Hepatocyte (in vitro differentiated cells): ENCODE measurements at regions not wholly inside any gene's neighbourhood (a gene's known extent, or its start where the extent isn't known, plus 50 kb on each side); places are given as distances from the start of the nearest gene placed in this dataset.

ENCODE experiments used
- DNase-seq: peaks from one replicate; pipeline ENCODE4 v3.0.0-alpha.2; 2016; ENCODE audit warnings: low spot score
- H2AFZ ChIP-seq: fragments of 200-600 bp; sonication (generic); 2 replicates; pipeline ENCODE4 v1.6.0; 2016; ENCODE audit warnings: antibody characterized with exemption, mild to moderate bottlenecking
- H3K27ac ChIP-seq: fragments of 200-600 bp; sonication (generic); 2 replicates; pipeline ENCODE4 v1.5.1; 2016; ENCODE audit warnings: mild to moderate bottlenecking
- H3K27me3 ChIP-seq: fragments of 200-600 bp; sonication (generic); 2 replicates; pipeline ENCODE4 v1.6.1; 2016
- H3K36me3 ChIP-seq: fragments of 200-600 bp; sonication (generic); replicated peaks from 2 replicates; pipeline ENCODE4 v1.5.1; 2016; ENCODE audit warnings: low read depth; ENCODE audit not compliant: insufficient read depth
- H3K4me1 ChIP-seq: fragments of 200-600 bp; sonication (generic); 2 replicates; pipeline ENCODE4 v1.5.1; 2016; ENCODE audit warnings: mild to moderate bottlenecking, moderate library complexity; ENCODE audit not compliant: insufficient read depth
- H3K4me2 ChIP-seq: fragments of 200-600 bp; sonication (generic); 2 replicates; pipeline ENCODE4 v1.6.0; 2016
- H3K4me3 ChIP-seq: fragments of 200-600 bp; sonication (generic); 2 replicates; pipeline ENCODE4 v1.5.1; 2016; ENCODE audit warnings: mild to moderate bottlenecking
- H3K79me2 ChIP-seq: fragments of 200-600 bp; sonication (generic); 2 replicates; pipeline ENCODE4 v1.6.0; 2017; ENCODE audit warnings: mild to moderate bottlenecking
- H3K9me2 ChIP-seq: fragments of 200-600 bp; sonication (generic); replicated peaks from 2 replicates; pipeline ENCODE4 v1.6.0; 2017; ENCODE audit warnings: mild to moderate bottlenecking; ENCODE audit not compliant: insufficient read depth
- H3K9me3 ChIP-seq: fragments of 200-600 bp; sonication (generic); 2 replicates; pipeline ENCODE4 v1.5.1; 2016; ENCODE audit warnings: low read depth, mild to moderate bottlenecking
- H4K20me1 ChIP-seq: fragments of 200-600 bp; sonication (generic); 2 replicates; pipeline ENCODE4 v1.6.0; 2016; ENCODE audit warnings: mild to moderate bottlenecking; ENCODE audit not compliant: insufficient read depth, poor library complexity, severe bottlenecking
- CTCF ChIP-seq: fragments of 200-600 bp; sonication (generic); IDR thresholded peaks from 2 replicates; pipeline ENCODE4 v1.5.1; 2016; ENCODE audit warnings: antibody characterized with exemption, mild to moderate bottlenecking; ENCODE audit not compliant: poor library complexity
- EZH2 ChIP-seq: fragments of 200-600 bp; sonication (generic); IDR thresholded peaks from 2 replicates; pipeline ENCODE4 v1.6.1; 2016; ENCODE audit warnings: antibody characterized with exemption, mild to moderate bottlenecking, borderline replicate concordance
- EZH2phosphoT487 ChIP-seq: fragments of 200-600 bp; sonication (generic); IDR thresholded peaks from one replicate; pipeline ENCODE4 v1.6.1; 2018; ENCODE audit warnings: antibody characterized with exemption, mild to moderate bottlenecking, low read depth, moderate library complexity; ENCODE audit not compliant: unreplicated experiment, severe bottlenecking
- WGBS: methylation state at CpG from one replicate; pipeline ENCODE4 v1.1.6; 2016; ENCODE audit warnings: low lambda C conversion rate; ENCODE audit errors: missing lambda C conversion rate; 5-methylcytosine and 5-hydroxymethylcytosine counted together

- TF ChIP-seq EZH2phosphoT487 (no peak), EZH2 (no peak), CTCF (no peak)
- Histone ChIP-seq H3K4me1 (no peaks in the 10 kb centered on the region), H3K27ac (no peak overlapping the region), H3K27me3 (no peaks in the 10 kb centered on the region), H4K20me1 (no peaks in the 10 kb centered on the region), H2AFZ (no peak overlapping the region), H3K79me2 (no peaks in the 10 kb centered on the region), H3K9me2 (no peaks in the 10 kb centered on the region), H3K4me3 (no peak overlapping the region), H3K36me3 (no peaks in the 10 kb centered on the region), H3K4me2 (no peak overlapping the region), H3K9me3 (no peaks in the 10 kb centered on the region)
- no peak for DNase-seq
- WGBS = 98% methylated on average over 3 of the region's 3 CpGs
Observed at GRCh38 chr11:96863520-96863919, 473.7 kb downstream of the JRKL start.

- Histone ChIP-seq H4K20me1 (no peaks in the 10 kb centered on the region), H3K27me3 (no peaks in the 10 kb centered on the region), H3K4me2 (no peak overlapping the region), H3K9me2 (no peaks in the 10 kb centered on the region), H3K36me3 (no peaks in the 10 kb centered on the region), H2AFZ (no peak overlapping the region), H3K4me3 (no peak overlapping the region), H3K4me1 (no peaks in the 10 kb centered on the region), H3K9me3 (no peaks in the 10 kb centered on the region), H3K79me2 (no peaks in the 10 kb centered on the region), H3K27ac (no peak overlapping the region)
- DNase-seq = no peak
- no peak for TF ChIP-seq EZH2phosphoT487
- WGBS = 86% methylated on average over 2 of the region's 2 CpGs
Observed at GRCh38 chr11:96865020-96865419, 475.2 kb downstream of the JRKL start.

GRCh38 chr11:96869207-96869606 is 479.4 kb downstream of the JRKL start:
- H3K27ac ChIP-seq = no peak overlapping the region
- H3K4me3 ChIP-seq = no peak overlapping the region
- no peak overlapping the region for H2AFZ ChIP-seq
- H3K27me3 ChIP-seq = no peaks in the 10 kb centered on the region
- no peaks in the 10 kb centered on the region for H3K9me2 ChIP-seq
- no peak for DNase-seq
- no peaks in the 10 kb centered on the region for H4K20me1 ChIP-seq
- H3K79me2 ChIP-seq = no peaks in the 10 kb centered on the region
- H3K9me3 ChIP-seq = no peaks in the 10 kb centered on the region
- no peaks in the 10 kb centered on the region for H3K4me1 ChIP-seq
- no peaks in the 10 kb centered on the region for H3K36me3 ChIP-seq
- TF ChIP-seq EZH2 (no peak), CTCF (no peak), EZH2phosphoT487 (no peak)
- H3K4me2 ChIP-seq = no peak overlapping the region

DNA sequence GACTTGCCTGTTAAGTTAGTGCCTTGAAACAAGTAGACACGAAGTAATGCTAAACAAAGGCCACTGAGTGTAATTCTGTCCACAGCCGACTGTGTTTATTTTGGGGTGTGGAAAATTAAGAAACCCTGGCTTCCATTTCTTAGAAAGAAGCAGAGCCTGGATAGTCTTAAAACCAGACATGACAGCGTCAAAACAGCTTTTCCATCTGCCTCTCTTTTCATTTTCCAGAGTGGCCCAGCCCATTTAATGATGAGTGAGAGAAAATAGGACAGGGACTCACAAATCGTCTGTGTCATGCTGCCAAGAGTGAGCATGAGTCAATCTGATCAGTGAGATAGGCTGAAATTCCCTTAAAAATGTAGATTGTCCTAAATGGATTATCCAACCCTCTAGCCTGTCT is 485.9 kb downstream of the JRKL start:
- Histone ChIP-seq H3K27ac (no peak overlapping the region), H3K27me3 (no peaks in the 10 kb centered on the region), H3K4me2 (no peak overlapping the region), H3K4me1 (no peaks in the 10 kb centered on the region), H3K4me3 (no peak overlapping the region), H2AFZ (no peak overlapping the region), H4K20me1 (no peaks in the 10 kb centered on the region), H3K9me3 (no peaks in the 10 kb centered on the region), H3K79me2 (no peaks in the 10 kb centered on the region), H3K9me2 (no peaks in the 10 kb centered on the region), H3K36me3 (no peaks in the 10 kb centered on the region)
- no peak for DNase-seq
- WGBS = 48% methylated on average over 4 of the region's 4 CpGs
- TF ChIP-seq CTCF = no peak
- no peak for TF ChIP-seq EZH2phosphoT487
- TF ChIP-seq EZH2 = no peak
